ENCODE measurements at regions not wholly inside any gene's neighbourhood (a gene's known extent, or its start where the extent isn't known, plus 50 kb on each side); places are given as distances from the start of the nearest gene placed in this dataset.

DNA sequence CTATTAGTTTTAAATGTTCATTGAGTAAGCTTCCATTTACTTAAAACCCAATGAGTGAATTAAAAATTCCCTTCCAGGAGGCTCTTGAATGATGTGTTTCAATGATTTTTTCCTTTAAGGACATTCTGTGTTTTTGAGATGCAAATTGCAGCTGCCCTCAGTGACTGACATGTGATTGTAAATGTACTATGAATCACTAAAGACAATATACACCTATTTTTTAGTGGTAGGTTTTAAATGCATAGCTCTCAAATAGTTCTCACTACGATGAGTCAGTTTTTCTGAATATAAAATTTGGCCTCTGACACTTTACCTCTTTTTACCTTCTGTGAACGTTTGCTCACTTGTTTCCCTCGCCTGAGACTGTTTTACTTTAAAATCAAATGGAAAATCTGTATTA, 204.7 kb downstream of the BARHL2 start:
- TF ChIP-seq, protein P1, sequence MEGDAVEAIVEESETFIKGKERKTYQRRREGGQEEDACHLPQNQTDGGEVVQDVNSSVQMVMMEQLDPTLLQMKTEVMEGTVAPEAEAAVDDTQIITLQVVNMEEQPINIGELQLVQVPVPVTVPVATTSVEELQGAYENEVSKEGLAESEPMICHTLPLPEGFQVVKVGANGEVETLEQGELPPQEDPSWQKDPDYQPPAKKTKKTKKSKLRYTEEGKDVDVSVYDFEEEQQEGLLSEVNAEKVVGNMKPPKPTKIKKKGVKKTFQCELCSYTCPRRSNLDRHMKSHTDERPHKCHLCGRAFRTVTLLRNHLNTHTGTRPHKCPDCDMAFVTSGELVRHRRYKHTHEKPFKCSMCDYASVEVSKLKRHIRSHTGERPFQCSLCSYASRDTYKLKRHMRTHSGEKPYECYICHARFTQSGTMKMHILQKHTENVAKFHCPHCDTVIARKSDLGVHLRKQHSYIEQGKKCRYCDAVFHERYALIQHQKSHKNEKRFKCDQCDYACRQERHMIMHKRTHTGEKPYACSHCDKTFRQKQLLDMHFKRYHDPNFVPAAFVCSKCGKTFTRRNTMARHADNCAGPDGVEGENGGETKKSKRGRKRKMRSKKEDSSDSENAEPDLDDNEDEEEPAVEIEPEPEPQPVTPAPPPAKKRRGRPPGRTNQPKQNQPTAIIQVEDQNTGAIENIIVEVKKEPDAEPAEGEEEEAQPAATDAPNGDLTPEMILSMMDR (IDR thresholded peaks at IDR 0.05): no peak
- TF ChIP-seq POLR2A (IDR thresholded peaks at IDR 0.05): no peak
